Fibroblast of pulmonary artery (primary cell): ENCODE measurements at regions not wholly inside any gene's neighbourhood (a gene's known extent, or its start where the extent isn't known, plus 50 kb on each side); places are given as distances from the start of the nearest gene placed in this dataset.

Source experiments
- DNase-seq: peaks from one replicate; pipeline ENCODE4 v3.0.0-alpha.2; 2010; ENCODE audit warnings: low read depth
- H3K4me3 ChIP-seq: replicated peaks from 2 replicates; pipeline ENCODE4 v1.5.1; 2011; ENCODE audit warnings: low read depth, mild to moderate bottlenecking, control low read depth, low read length, moderate library complexity
- CTCF ChIP-seq: IDR thresholded peaks from 2 replicates; pipeline ENCODE4 v1.5.1; 2011; ENCODE audit warnings: mild to moderate bottlenecking, control low read depth, low read length, inconsistent platforms; ENCODE audit errors: missing control alignments

GRCh38 chr5:153896117-153896516 lies 142.6 kb downstream of the FAM114A2 start:
- TF ChIP-seq CTCF, result no peak
- H3K4me3 ChIP-seq, result no peak overlapping the region
- DNase-seq, result peak; percentile 8

- TF ChIP-seq CTCF, result no peak
- H3K4me3 ChIP-seq, result no peak overlapping the region
- no peak for DNase-seq
Observed at GRCh38 chr5:153895266-153895665, 143.4 kb downstream of the FAM114A2 start.

- TF ChIP-seq CTCF, result no peak
- H3K4me3 ChIP-seq, result no peak overlapping the region
- DNase-seq, result no peak
Observed at GRCh38 chr5:153893817-153894216, 144.9 kb downstream of the FAM114A2 start.

GRCh38 chr5:153891394-153891793 lies 147.3 kb downstream of the FAM114A2 start:
- no peak for TF ChIP-seq CTCF
- H3K4me3 ChIP-seq, result no peak overlapping the region
- no peak for DNase-seq

- no peak for DNase-seq
- TF ChIP-seq CTCF, result no peak
- no peak overlapping the region for H3K4me3 ChIP-seq
Observed at GRCh38 chr5:153888781-153889180, 149.9 kb downstream of the FAM114A2 start.

- no peak for DNase-seq
- H3K4me3 ChIP-seq, result no peak overlapping the region
- no peak for TF ChIP-seq CTCF
Observed at GRCh38 chr5:153885141-153885540, 153.6 kb downstream of the FAM114A2 start.

GRCh38 chr5:153884612-153884957 lies 154.1 kb downstream of the FAM114A2 start:
- H3K4me3 ChIP-seq, result no peak overlapping the region
- TF ChIP-seq CTCF, result no peak
- DNase-seq, result no peak
